ENCODE measurements at regions not wholly inside any gene's neighbourhood (a gene's known extent, or its start where the extent isn't known, plus 50 kb on each side); places are given as distances from the start of the nearest gene placed in this dataset.

DNA sequence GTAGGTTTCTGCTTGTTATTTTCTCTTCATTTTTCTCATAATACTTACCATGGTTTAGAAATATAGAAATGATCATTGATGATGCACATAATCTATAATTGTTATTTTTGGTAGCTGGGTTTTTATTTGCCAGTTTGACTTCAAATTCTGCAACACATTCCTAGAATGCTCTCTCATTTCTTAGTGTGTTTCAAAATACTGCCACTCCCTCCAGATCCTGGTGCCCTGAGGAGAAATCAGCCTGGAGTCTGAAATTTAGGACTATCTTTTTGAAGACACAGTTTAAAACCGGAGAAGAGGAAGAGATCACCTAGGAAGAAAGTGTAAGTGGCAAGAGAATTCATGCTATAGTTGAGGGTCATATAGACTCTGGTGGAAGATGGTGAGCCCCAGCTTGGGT is 57.5 kb downstream of the TAF11L14 start:
- no peak overlapping the region for H3K18ac ChIP-seq (ENCODE audit: extremely low read depth, low read length)
- H2AK5ac ChIP-seq (ENCODE audit: low read depth, low read length), result no peak overlapping the region
- no peak overlapping the region for H2BK5ac ChIP-seq (ENCODE audit: low read depth, low read length)
- H2BK12ac ChIP-seq (ENCODE audit: low read depth, low read length), result no peak overlapping the region
- no peaks in the 10 kb centered on the region for H3K27me3 ChIP-seq (replicated peaks in 1 of 4; ENCODE audit: control insufficient read depth in 3 of 4, extremely low read depth in 1 of 4, insufficient read depth in 3 of 4, low read length in 3 of 4)
- no peaks in the 10 kb centered on the region for H3K79me1 ChIP-seq (ENCODE audit: low read depth, low read length)
- DNase-seq (ENCODE audit: low read depth in 1 of 2, low spot score in 2 of 2) (no peak), FAIRE-seq (no peak)
- H3K4me3 ChIP-seq (ENCODE audit: extremely low read depth in 1 of 4, insufficient read depth in 2 of 4, low read depth in 3 of 4, low read length in 4 of 4), result no peak overlapping the region
- no peak overlapping the region for H2AFZ ChIP-seq (ENCODE audit: low read length)
- CTCF ChIA-PET (ENCODE audit: partially characterized antibody), result no interaction called here
- no peaks in the 10 kb centered on the region for H3K79me2 ChIP-seq (ENCODE audit: control insufficient read depth in 1 of 2, insufficient read depth in 2 of 2, low read length in 2 of 2)
- H3K23ac ChIP-seq (ENCODE audit: insufficient read length), result no peak overlapping the region
- H3K9ac ChIP-seq (replicated peaks in 1 of 4; ENCODE audit: extremely low read depth in 1 of 4, low read depth in 3 of 4, low read length in 3 of 4), result no peak overlapping the region
- H3K56ac ChIP-seq (replicated peaks; ENCODE audit: insufficient read length, low read depth, low read length), result no peak overlapping the region
- POLR2A ChIA-PET (ENCODE audit: partially characterized antibody), result no interaction called here
- H2BK15ac ChIP-seq (ENCODE audit: low read length), result no peak overlapping the region
- H3K14ac ChIP-seq (ENCODE audit: insufficient read length), result no peak overlapping the region
- H3K27ac ChIP-seq (ENCODE audit: low read depth, low read length), result no peak overlapping the region
- no peaks in the 10 kb centered on the region for H3K36me3 ChIP-seq (ENCODE audit: control insufficient read depth in 2 of 4, insufficient read depth in 4 of 4, low read length in 3 of 4)
- H3K4ac ChIP-seq (replicated peaks; ENCODE audit: insufficient read length, low read depth, low read length), result no peak overlapping the region
- no peak overlapping the region for H2BK20ac ChIP-seq (ENCODE audit: low read length)
- H3K4me2 ChIP-seq (ENCODE audit: insufficient read depth in 1 of 2, low read depth in 2 of 2, low read length in 2 of 2), result no peak overlapping the region
- H4K91ac ChIP-seq (replicated peaks; ENCODE audit: insufficient read length, low read length), result no peak overlapping the region
- H3K23me2 ChIP-seq (ENCODE audit: low read depth, low read length), result no peaks in the 10 kb centered on the region; the same call in 1 of the 2 replicates
- no peak overlapping the region for H4K8ac ChIP-seq (ENCODE audit: extremely low read depth, insufficient read depth, low read length)
- no peaks in the 10 kb centered on the region for H4K20me1 ChIP-seq (replicated peaks in 1 of 2; ENCODE audit: control insufficient read depth in 1 of 2, insufficient read depth in 2 of 2, low read length in 2 of 2)
- H3K4me1 ChIP-seq (replicated peaks in 1 of 4; ENCODE audit: control insufficient read depth in 3 of 4, insufficient read depth in 4 of 4, low read length in 3 of 4), result no peaks in the 10 kb centered on the region
- no peak overlapping the region for H4K5ac ChIP-seq (ENCODE audit: insufficient read length, low read depth, low read length)
- WGBS, 2 experiments (ENCODE audit: extremely low coverage in 1 of 2, insufficient coverage in 1 of 2, insufficient read length in 1 of 2, insufficient replicate concordance in 2 of 2, low coverage in 1 of 2, low lambda C conversion rate in 2 of 2, missing lambda C conversion rate in 1 of 2), result 100% methylated on average over 1 of the region's 1 CpG; no CpG with 5 or more reads in 1 of the 2 experiments
- H3K9me3 ChIP-seq (ENCODE audit: insufficient read depth in 2 of 2, low read depth in 1 of 2, low read length in 1 of 2), result no peaks in the 10 kb centered on the region
- H2BK120ac ChIP-seq (replicated peaks; ENCODE audit: low read depth, low read length), result no peak overlapping the region
- no peak for TF ChIP-seq TAF1 (IDR thresholded peaks at IDR 0.05; ENCODE audit: low read depth, low read length)
- no peak for TF ChIP-seq SIN3A (conservative IDR thresholded peaks at IDR 0.05 in 1 of 2, IDR thresholded peaks at IDR 0.05 in 1 of 2; ENCODE audit: low read depth in 1 of 2, low read length in 2 of 2)
- no peak for TF ChIP-seq TEAD4 (IDR thresholded peaks at IDR 0.05; ENCODE audit: low read depth, low read length)
- TF ChIP-seq TAF7 (optimal IDR thresholded peaks at IDR 0.05; ENCODE audit: borderline replicate concordance, low read depth, low read length), result no peak
- no peak for TF ChIP-seq RXRA (IDR thresholded peaks at IDR 0.05; ENCODE audit: insufficient read depth, low read depth, low read length)
- TF ChIP-seq SP1 (IDR thresholded peaks at IDR 0.05; ENCODE audit: low read depth, low read length), result no peak
- TF ChIP-seq POLR2AphosphoS5 (IDR thresholded peaks at IDR 0.05; ENCODE audit: low read depth, low read length), result no peak
- no peak for TF ChIP-seq NANOG (IDR thresholded peaks at IDR 0.05; ENCODE audit: insufficient read depth, low read depth, low read length, poor library complexity, severe bottlenecking)

Data from H1 (cell line).